ENCODE measurements at regions not wholly inside any gene's neighbourhood (a gene's known extent, or its start where the extent isn't known, plus 50 kb on each side); places are given as distances from the start of the nearest gene placed in this dataset.

DNA sequence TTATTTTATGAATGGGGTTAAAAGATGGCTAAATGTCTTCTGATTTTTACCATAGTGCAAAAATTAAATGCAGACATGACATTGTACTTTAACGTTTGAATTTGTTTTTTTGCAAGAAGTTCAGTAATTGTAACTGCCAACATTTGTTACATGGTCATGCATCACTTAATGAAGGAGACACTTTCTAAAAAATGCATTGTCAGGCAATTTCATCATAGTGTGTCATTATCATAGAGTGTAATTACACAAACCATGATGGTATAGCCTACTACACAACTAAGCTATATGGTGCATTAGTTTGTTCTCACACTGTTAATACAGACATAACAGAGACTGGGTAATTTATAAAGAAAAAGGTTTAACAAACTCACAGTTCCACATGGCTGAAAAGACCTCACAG lies 50.0 kb upstream of the NAA35 start:
- peaks cover 4% of the 10 kb centered on the region; the same call in 1 of the 2 replicates for H3K9me3 ChIP-seq (ENCODE audit: insufficient read depth, low read depth, low read length)
- H3K4me1 ChIP-seq (ENCODE audit: insufficient read depth, low read length), result no peaks in the 10 kb centered on the region
- H3K9ac ChIP-seq (ENCODE audit: low read depth, low read length), result no peak overlapping the region
- H3K27me3 ChIP-seq (ENCODE audit: insufficient read depth, low read length), result no peaks in the 10 kb centered on the region
- H3K36me3 ChIP-seq (ENCODE audit: insufficient read depth, low read depth, low read length), result no peaks in the 10 kb centered on the region
- H3K27ac ChIP-seq (ENCODE audit: low read length), result no peak overlapping the region
- H3K4me3 ChIP-seq (ENCODE audit: low read length), result no peak overlapping the region

Measured in iPS-20b (cell line).